Brain microvascular endothelial cell (primary cell): ENCODE measurements at regions not wholly inside any gene's neighbourhood (a gene's known extent, or its start where the extent isn't known, plus 50 kb on each side); places are given as distances from the start of the nearest gene placed in this dataset.

Source experiments
- DNase-seq: peaks from one replicate; pipeline ENCODE4 v3.0.0-alpha.2; 2020
- H3K27ac ChIP-seq: fragments of 250-450 bp; sonication (Bioruptor Pico); 2 replicates; pipeline ENCODE4 v1.5.1; 2020; ENCODE audit warnings: mild to moderate bottlenecking, moderate library complexity
- H3K27me3 ChIP-seq: fragments of 250-450 bp; sonication (Bioruptor Pico); replicated peaks from 2 replicates; pipeline ENCODE4 v1.5.1; 2020; ENCODE audit warnings: mild to moderate bottlenecking
- H3K36me3 ChIP-seq: fragments of 250-450 bp; sonication (Bioruptor Pico); replicated peaks from 2 replicates; pipeline ENCODE4 v1.5.1; 2020; ENCODE audit warnings: mild to moderate bottlenecking
- H3K4me3 ChIP-seq: 2 replicates; pipeline ENCODE4 v1.5.1; 2011; ENCODE audit warnings: low read depth, mild to moderate bottlenecking, control low read depth, low read length, moderate library complexity
- CTCF ChIP-seq: IDR thresholded peaks from 2 replicates; pipeline ENCODE4 v1.5.1; 2011; ENCODE audit warnings: low read depth, mild to moderate bottlenecking, moderate library complexity, low read length, control low read depth, inconsistent platforms; ENCODE audit errors: missing control alignments
- in situ Hi-C: cut with HindIII; loops from 2 replicates; pipeline ENCODE4 v1.10.0; 2017; ENCODE audit warnings: low sequenced_read_pairs, low pct_ligation_motif_present

DNA sequence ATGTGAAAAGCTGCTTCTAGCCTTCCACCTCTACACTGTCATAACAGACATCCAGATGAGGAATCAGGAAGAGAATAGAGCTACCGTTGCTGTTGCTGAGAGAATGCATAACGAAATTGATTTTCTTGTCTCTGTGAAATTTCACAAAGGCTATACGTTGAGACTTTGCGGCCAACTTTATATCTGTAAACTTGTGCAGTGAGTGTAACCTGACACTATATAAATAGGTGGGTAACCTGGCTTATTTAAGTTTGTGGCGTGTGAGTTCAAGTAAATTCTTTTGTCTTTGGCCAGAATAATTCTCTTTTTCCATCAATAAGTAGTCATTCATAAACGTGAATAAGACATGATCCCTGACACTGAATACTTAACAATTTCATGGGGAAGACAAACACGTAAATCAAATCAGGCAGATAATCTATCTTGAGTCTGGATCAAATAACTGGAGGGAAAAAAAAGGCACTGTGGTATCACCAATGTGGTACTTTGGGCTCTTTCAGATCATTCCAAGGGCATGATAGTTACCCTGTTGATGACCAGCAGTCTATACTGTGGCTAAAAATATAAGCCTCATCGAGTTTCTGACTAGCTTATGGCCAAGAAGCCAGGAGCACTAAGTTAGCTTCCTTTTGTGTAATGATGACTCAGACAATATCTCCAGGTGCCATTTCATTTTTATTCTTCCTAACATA is 98.2 kb upstream of the RASA1 start:
- Histone ChIP-seq H3K36me3 (no peaks in the 10 kb centered on the region), H3K27me3 (no peaks in the 10 kb centered on the region), H3K4me3 (no peak overlapping the region), H3K27ac (no peak overlapping the region)
- TF ChIP-seq CTCF: no peak
- DNase-seq: no peak
- in situ Hi-C loops: no loop called here

GRCh38 chr5:87170799-87171198 is 96.9 kb upstream of the RASA1 start:
- DNase-seq: no peak
- no peak overlapping the region for H3K27ac ChIP-seq
- no peak overlapping the region for H3K4me3 ChIP-seq
- in situ Hi-C loops: no loop called here
- no peaks in the 10 kb centered on the region for H3K27me3 ChIP-seq
- H3K36me3 ChIP-seq: no peaks in the 10 kb centered on the region
- TF ChIP-seq CTCF: no peak

- no peak for TF ChIP-seq CTCF
- Histone ChIP-seq H3K4me3 (no peak overlapping the region), H3K27me3 (no peaks in the 10 kb centered on the region), H3K27ac (no peak overlapping the region), H3K36me3 (no peaks in the 10 kb centered on the region)
- in situ Hi-C loops: no loop called here
- DNase-seq: no peak
These were observed 85.0 kb upstream of the RASA1 start for GRCh38 chr5:87182649-87183048.

DNA sequence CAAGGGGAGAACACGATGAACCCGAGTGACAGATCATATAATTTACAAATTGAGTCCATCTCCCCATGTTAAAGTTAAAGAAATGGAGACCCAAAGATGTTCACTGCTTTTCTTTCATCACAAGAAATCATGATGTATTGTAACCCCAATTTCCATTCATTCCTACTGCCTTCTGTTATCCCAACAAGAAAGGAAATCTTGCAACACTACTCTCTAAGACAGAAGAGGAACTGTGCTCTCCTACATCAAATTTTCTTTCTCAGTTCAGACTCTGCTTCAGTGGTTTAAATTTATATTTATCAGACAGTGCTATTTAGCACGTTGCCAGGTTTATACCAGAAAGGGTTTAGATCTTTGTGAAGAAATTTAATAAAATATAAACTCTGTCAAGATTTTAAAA is 83.8 kb upstream of the RASA1 start:
- DNase-seq: no peak
- no peak for TF ChIP-seq CTCF
- in situ Hi-C loops: no loop called here
- no peaks in the 10 kb centered on the region for H3K27me3 ChIP-seq
- no peak overlapping the region for H3K4me3 ChIP-seq
- no peaks in the 10 kb centered on the region for H3K36me3 ChIP-seq
- H3K27ac ChIP-seq: no peak overlapping the region

GRCh38 chr5:87184605-87185004 is 83.1 kb upstream of the RASA1 start:
- Histone ChIP-seq H3K27me3 (no peaks in the 10 kb centered on the region), H3K4me3 (no peak overlapping the region), H3K36me3 (no peaks in the 10 kb centered on the region), H3K27ac (no peak overlapping the region)
- no peak for TF ChIP-seq CTCF
- in situ Hi-C loops: no loop called here
- DNase-seq: no peak

- no peak for DNase-seq
- Histone ChIP-seq H3K27me3 (no peaks in the 10 kb centered on the region), H3K36me3 (no peaks in the 10 kb centered on the region), H3K4me3 (no peak overlapping the region), H3K27ac (no peak overlapping the region)
- TF ChIP-seq CTCF: no peak
- in situ Hi-C loops: no loop called here
These were observed 81.8 kb upstream of the RASA1 start for GRCh38 chr5:87185838-87186237.
